Spleen (tissue), 11 donors: ENCODE measurements at regions not wholly inside any gene's neighbourhood (a gene's known extent, or its start where the extent isn't known, plus 50 kb on each side); places are given as distances from the start of the nearest gene placed in this dataset.
A peak's percentile ranks its signal among the peaks of the same experiment; 100 is the strongest.

ENCODE experiments used
- DNase-seq: peaks from one replicate; pipeline ENCODE4 v3.0.0-alpha.2; 2020
- H3K27ac ChIP-seq, 8 donors: fragments of 200-600 bp; sonication (generic) in 7 of 8; 1 replicate in 4 of 8; 2 replicates in 4 of 8; pipeline versions ENCODE4 v1.5.0 to v1.8.0; 2016 to 2021; ENCODE audit warnings: inconsistent platforms in 4 of 8, mild to moderate bottlenecking in 4 of 8, moderate library complexity in 1 of 8
- H3K27me3 ChIP-seq, 7 donors: fragments of 200-600 bp; sonication (generic) in 6 of 7; replicated peaks in 1 of 7; 1 replicate in 4 of 7; 2 replicates in 3 of 7; pipeline versions ENCODE4 v1.5.0 to v1.8.0; 2016 to 2021; ENCODE audit warnings: inconsistent platforms in 3 of 7, mild to moderate bottlenecking in 1 of 7
- H3K36me3 ChIP-seq, 6 donors: fragments of 200-600 bp; sonication (generic) in 5 of 6; 1 replicate in 4 of 6; 2 replicates in 2 of 6; pipeline versions ENCODE4 v1.5.0 to v1.8.0; 2016 to 2021; ENCODE audit warnings: inconsistent platforms in 2 of 6
- H3K4me1 ChIP-seq, 6 donors: fragments of 200-600 bp; sonication (generic) in 5 of 6; 1 replicate in 3 of 6; 2 replicates in 3 of 6; pipeline versions ENCODE4 v1.5.0 to v1.8.0; 2016 to 2021; ENCODE audit warnings: inconsistent platforms in 3 of 6
- H3K4me3 ChIP-seq, 8 donors: fragments of 200-600 bp; sonication (generic) in 7 of 8; 1 replicate in 4 of 8; 2 replicates in 4 of 8; pipeline versions ENCODE4 v1.5.0 to v1.8.0; 2016 to 2021; ENCODE audit warnings: inconsistent platforms in 4 of 8, mild to moderate bottlenecking in 4 of 8, moderate library complexity in 2 of 8
- H3K9me3 ChIP-seq, 8 donors: fragments of 200-600 bp; sonication (generic) in 7 of 8; 1 replicate in 4 of 8; 2 replicates in 4 of 8; pipeline versions ENCODE4 v1.5.0 to v1.8.0; 2016 to 2021; ENCODE audit warnings: inconsistent platforms in 4 of 8
- CTCF ChIP-seq, 11 experiments: fragments of 200-600 bp in 7 of 11; fragments of 450-650 bp in 4 of 11; sonication (generic) in 4 of 11; IDR thresholded peaks in 8 of 11; conservative IDR thresholded peaks in 3 of 11; 1 replicate in 7 of 11; 2 replicates in 4 of 11; pipeline versions ENCODE4 v1.4.0 to v1.8.0; 2016 to 2021; ENCODE audit warnings: antibody characterized with exemption in 11 of 11, inconsistent platforms in 4 of 11, mild to moderate bottlenecking in 1 of 11
- POLR2A ChIP-seq, 3 donors: fragments of 450-650 bp; IDR thresholded peaks; one replicate each; pipeline ENCODE4 v1.5.1; 2017; ENCODE audit warnings: antibody characterized with exemption in 3 of 3, mild to moderate bottlenecking in 1 of 3
- POLR2AphosphoS5 ChIP-seq, 3 donors: sonication (generic); formaldehyde crosslinking; IDR thresholded peaks; one replicate each; pipeline ENCODE4 v1.5.1; 2017; ENCODE audit warnings: antibody characterized with exemption in 3 of 3
- WGBS, 5 donors: extraction: QIAGEN DNeasy Blood & Tissue Kit in 3 of 5; methylation state at CpG; one replicate each; pipeline versions ENCODE4 v1.1.5 to v1.1.7; 2013 to 2018; 5-methylcytosine and 5-hydroxymethylcytosine counted together
- intact Hi-C: fragments of 100-400 bp; cut with DNase I; formaldehyde crosslinking; loops from one replicate; pipeline ENCODE4 v1.15.0; 2023; ENCODE audit warnings: low total_unique reads
- donor health status: healthy with polysubstance abuse.
- donor health status: DM: no; HTN: no; CAD: no; lungs with moderate emphysema.
- donor health status: DM: no; HTN: no; CAD: no.
- donor health status: Bipolar disorder and iron deficiency.
- donor health status: healthy.
- donor health status: DM: no; HTN: no; CAD: no.
- donor health status: DM: yes; HTN: yes; CAD: no.

GRCh38 chr9:89740722-89741121 is 135.9 kb downstream of the GADD45G start:
- H3K9me3 ChIP-seq, result peaks cover 0 to 8% (median 4%) of the 10 kb centered on the region in 8 donors
- peak overlapping the region in 1 of 8 donors; percentile 42 for H3K4me3 ChIP-seq
- no peaks in the 10 kb centered on the region for H3K36me3 ChIP-seq
- H3K27ac ChIP-seq, result peak overlapping the region in 2 of 8 donors; percentile 8 to 11
- intact Hi-C loops, result no loop called here
- TF ChIP-seq POLR2AphosphoS5 (IDR thresholded peaks at IDR 0.05) (peak in 1 of 3 donors; percentile 12), POLR2A (IDR thresholded peaks at IDR 0.05) (no peak)
- H3K27me3 ChIP-seq, result no peaks in the 10 kb centered on the region
- peak; percentile 84 for DNase-seq
- WGBS, 5 donors, result 35 to 58% (median 48%) methylated on average over 8 of the region's 8 CpGs
- peaks cover 0 to 60% (median 39%) of the 10 kb centered on the region in 6 donors for H3K4me1 ChIP-seq

- Histone ChIP-seq H3K27ac (peak overlapping the region in 4 of 8 donors; percentile 37 to 74 (median 49)), H3K9me3 (peaks cover 0 to 8% (median 4%) of the 10 kb centered on the region in 8 donors), H3K27me3 (no peaks in the 10 kb centered on the region), H3K4me3 (no peak overlapping the region), H3K4me1 (peaks cover 0 to 61% (median 39%) of the 10 kb centered on the region in 6 donors), H3K36me3 (no peaks in the 10 kb centered on the region)
- no peak for DNase-seq
- TF ChIP-seq POLR2A (IDR thresholded peaks at IDR 0.05) (no peak), CTCF (IDR thresholded peaks at IDR 0.05 in 8 of 11, conservative IDR thresholded peaks at IDR 0.05 in 3 of 11) (no peak), POLR2AphosphoS5 (IDR thresholded peaks at IDR 0.05) (no peak)
- intact Hi-C loops, result no loop called here
- 62 to 67% (median 65%) methylated on average over 6 of the region's 6 CpGs for WGBS, 5 donors
Observed at GRCh38 chr9:89742660-89743059, 137.8 kb downstream of the GADD45G start.

GRCh38 chr9:89743216-89743572 is 138.4 kb downstream of the GADD45G start:
- Histone ChIP-seq H3K4me3 (no peak overlapping the region), H3K27ac (peak overlapping the region in 5 of 8 donors; percentile 37 to 74 (median 41)), H3K9me3 (peaks cover 0 to 8% (median 4%) of the 10 kb centered on the region in 8 donors), H3K4me1 (peaks cover 0 to 66% (median 40%) of the 10 kb centered on the region in 6 donors), H3K27me3 (no peaks in the 10 kb centered on the region), H3K36me3 (no peaks in the 10 kb centered on the region)
- intact Hi-C loops, result no loop called here
- DNase-seq, result no peak
- 44 to 65% (median 57%) methylated on average over 1 to 5 of the region's 5 CpGs for WGBS, 5 donors
- TF ChIP-seq POLR2AphosphoS5 (IDR thresholded peaks at IDR 0.05) (peak in 1 of 3 donors; percentile 10), CTCF (IDR thresholded peaks at IDR 0.05 in 8 of 11, conservative IDR thresholded peaks at IDR 0.05 in 3 of 11) (no peak)

GRCh38 chr9:89743573-89744254 is 138.9 kb downstream of the GADD45G start:
- intact Hi-C loops, result no loop called here
- WGBS, 5 donors, result 45 to 68% (median 61%) methylated on average over 6 to 8 of the region's 8 CpGs
- no peak for DNase-seq
- Histone ChIP-seq H3K4me1 (peaks cover 0 to 70% (median 42%) of the 10 kb centered on the region in 6 donors), H3K27ac (peak overlapping the region in 5 of 8 donors; percentile 37 to 74 (median 41)), H3K27me3 (no peaks in the 10 kb centered on the region), H3K9me3 (peaks cover 0 to 8% (median 4%) of the 10 kb centered on the region in 8 donors), H3K4me3 (no peak overlapping the region), H3K36me3 (no peaks in the 10 kb centered on the region)
- TF ChIP-seq CTCF (IDR thresholded peaks at IDR 0.05 in 8 of 11, conservative IDR thresholded peaks at IDR 0.05 in 3 of 11), result no peak
- TF ChIP-seq POLR2A (IDR thresholded peaks at IDR 0.05), result no peak
- no peak for TF ChIP-seq POLR2AphosphoS5 (IDR thresholded peaks at IDR 0.05)
